GM19463 (cell line): ENCODE measurements at regions not wholly inside any gene's neighbourhood (a gene's known extent, or its start where the extent isn't known, plus 50 kb on each side); places are given as distances from the start of the nearest gene placed in this dataset.
A peak's percentile ranks its signal among the peaks of the same experiment; 100 is the strongest.
"Not testable (repeated sequence)": the region's sequence is repeated elsewhere in the genome, so short reads cannot be mapped to it uniquely, and the experiment has no call there.

Experiments used
- ATAC-seq: cut with Tn5 transposase; IDR thresholded peaks from one replicate; pipeline ENCODE4 v1.9.1; 2021; ENCODE audit warnings: mild to moderate bottlenecking, moderate library complexity; ENCODE audit not compliant: unreplicated experiment

DNA sequence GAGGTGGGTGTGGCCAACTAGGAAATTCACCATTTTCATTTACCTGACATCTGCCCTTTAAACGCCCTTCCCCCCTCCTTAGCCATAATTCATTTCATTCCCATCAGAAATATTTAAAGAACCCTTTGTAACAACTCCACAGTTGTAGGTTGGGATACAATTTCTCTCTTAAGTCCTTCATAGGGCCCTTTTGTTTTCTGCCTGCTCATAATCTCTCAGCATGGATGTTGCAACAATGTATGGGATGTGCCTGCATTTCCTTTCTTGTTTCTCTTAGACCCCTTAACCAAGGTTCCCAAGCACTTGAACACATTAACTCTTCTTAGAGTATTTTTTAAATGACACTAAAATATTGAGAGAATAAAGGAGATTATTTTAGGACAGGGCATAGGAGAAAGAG, 51.7 kb upstream of the MYO10 start:
- ATAC-seq = no peak

DNA sequence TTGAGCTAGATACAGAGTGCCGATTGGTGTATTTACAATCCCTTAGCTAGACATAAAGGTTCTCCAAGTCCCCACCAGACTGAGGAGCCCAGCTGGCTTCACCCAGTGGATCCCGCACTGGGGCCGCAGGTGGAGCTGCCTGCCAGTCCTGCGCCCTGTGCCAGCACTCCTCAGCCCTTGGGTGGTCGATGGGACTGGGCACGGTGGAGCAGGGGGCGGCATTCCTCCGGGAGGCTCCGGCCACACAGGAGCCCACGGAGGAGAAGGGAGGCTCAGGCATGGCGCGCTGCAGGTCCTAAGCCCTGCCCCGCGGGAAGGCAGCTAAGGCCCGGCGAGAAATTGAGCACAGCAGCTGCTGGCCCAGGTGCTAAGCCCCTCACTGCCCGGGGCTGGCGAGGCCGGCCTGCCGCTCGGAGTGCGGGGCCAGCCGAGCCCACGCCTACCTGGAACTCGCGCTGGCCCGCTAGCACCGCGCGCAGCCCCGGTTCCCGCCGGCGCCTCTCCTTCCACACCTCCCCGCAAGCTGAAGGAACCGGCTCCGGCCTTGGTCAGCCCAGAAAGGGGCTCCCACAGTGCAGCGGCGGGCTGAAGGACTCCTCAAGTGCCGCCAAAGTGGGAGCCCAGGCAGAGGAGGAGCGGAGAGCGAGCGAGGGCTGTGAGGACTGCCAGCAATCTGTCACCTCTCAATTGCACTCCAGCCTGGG, 54.9 kb upstream of the MYO10 start:
- not testable (repeated sequence) for ATAC-seq

DNA sequence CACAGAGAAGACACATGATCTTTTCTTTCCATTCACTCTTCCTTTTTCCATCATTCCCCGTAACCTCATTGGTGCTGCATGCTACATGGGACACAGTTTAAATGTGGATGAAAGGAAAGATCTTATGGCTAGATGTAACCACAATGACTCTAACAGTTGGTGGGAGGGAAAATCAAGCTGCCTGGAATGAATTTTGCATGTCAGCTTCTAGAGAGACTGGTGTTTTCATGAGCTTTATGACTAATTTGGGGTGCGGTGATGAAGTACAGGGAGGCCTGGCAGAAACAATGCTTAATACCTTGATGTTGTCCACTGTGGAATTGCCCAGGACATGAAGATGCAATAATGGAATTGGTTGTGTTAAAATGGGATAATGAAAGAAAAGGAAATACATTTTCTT, 55.9 kb upstream of the MYO10 start:
- ATAC-seq = peak; percentile 14

DNA sequence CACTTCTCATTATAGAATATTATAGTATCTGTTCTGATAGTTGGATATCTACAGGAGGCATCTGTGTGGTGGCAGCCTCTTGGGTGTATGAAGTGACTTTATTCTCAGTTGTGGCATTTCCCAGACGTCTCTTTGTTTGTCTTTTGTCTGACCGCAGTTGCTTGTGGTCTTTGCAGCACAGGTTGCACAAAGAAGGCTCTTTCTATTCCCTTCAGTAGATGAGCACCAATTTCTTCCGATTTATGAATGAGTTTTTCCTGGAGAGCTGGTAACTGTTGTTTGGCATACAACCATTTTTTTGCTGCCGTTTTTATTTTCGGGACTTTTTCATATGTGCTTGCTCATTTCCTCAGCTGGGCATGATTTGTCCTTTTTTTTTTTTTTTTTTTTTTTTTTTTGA, 56.4 kb upstream of the MYO10 start:
- ATAC-seq = peak; percentile 60

DNA sequence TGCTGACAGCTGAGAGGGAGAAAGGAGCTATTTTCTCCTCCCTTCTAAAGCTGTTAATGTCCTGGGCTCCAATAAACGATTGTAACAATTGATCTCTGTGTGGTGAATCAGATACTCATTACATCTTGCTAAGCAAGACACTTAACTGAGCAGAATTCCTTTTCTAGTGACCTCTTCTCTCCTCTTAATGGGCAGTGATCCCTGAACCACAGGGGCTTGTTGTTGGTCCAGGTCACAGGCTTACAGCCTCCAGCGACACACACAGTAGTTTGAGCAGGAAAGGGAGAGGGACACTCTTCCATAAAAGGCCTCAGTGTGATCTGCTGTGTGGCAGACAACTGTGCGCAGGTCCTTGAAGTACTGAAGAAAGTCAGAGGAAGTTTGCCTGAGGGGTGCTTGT, 58.5 kb upstream of the MYO10 start:
- no peak for ATAC-seq

DNA sequence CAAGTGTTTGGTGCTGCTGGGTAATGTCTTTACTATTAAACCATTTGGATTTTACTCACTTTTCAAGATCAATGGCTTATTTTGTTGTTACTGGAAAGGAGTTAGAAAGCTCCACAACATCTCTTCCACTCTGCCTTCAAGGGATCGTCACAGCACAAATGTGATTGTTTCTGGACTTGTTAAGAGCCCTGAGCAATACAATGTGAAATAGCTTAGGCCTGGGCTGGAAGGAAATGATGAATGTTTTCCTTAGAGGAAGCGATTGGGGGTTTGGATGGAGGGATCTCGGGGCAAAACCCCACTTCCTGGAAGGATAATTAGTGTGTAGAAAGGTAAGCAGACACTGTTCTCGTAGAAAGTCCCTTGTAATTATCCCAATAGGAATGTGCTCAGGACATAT, 59.3 kb upstream of the MYO10 start:
- ATAC-seq = no peak

DNA sequence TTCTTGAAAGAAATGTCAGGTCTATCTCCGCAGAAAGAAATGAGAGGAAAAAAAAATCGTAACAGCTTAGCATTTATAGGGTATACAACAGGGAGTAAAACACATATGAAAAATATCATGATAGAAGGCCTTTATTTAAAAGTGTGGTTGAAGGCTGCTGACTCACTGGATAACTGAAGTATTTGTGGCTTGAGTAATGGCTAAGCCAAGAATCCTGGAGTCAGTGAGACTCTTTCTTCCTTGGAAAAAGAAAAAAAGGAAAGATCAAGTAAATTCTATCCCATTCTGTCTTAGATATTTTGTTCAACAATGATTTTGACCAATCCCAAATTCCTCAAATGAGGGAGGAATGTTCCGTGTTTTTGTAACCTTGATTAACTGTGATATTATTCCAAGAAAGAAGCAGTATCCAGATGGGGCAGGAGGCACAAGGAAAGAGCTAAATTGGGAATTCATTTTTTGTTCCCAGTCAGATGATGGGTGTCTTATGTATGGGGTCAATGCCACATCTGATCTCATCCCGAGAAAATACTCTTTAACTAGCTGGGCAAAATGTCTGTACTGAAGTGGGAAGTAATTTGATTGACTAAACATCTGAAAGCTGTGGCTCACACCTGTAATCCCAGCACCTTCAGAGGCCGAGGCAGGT, 64.3 kb upstream of the MYO10 start:
- no peak for ATAC-seq

DNA sequence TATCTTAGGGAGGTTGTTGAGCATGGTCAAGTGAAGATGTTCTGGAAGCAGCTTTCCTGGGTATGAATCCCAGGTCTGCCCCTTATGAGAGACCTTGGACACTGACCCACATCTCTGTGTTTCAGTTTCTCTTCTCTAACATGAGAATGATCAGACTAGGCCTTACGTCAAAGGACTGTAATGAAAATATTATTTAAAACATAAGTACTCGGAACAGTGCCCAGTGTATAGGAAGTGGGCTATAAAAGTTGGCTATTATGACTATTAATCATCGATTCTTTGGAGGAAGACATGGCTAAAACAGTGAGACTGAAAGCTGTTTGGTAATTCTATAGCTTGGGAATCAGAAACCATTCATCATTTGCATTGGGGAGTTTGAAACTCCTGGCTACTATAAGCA, 65.3 kb upstream of the MYO10 start:
- no peak for ATAC-seq

DNA sequence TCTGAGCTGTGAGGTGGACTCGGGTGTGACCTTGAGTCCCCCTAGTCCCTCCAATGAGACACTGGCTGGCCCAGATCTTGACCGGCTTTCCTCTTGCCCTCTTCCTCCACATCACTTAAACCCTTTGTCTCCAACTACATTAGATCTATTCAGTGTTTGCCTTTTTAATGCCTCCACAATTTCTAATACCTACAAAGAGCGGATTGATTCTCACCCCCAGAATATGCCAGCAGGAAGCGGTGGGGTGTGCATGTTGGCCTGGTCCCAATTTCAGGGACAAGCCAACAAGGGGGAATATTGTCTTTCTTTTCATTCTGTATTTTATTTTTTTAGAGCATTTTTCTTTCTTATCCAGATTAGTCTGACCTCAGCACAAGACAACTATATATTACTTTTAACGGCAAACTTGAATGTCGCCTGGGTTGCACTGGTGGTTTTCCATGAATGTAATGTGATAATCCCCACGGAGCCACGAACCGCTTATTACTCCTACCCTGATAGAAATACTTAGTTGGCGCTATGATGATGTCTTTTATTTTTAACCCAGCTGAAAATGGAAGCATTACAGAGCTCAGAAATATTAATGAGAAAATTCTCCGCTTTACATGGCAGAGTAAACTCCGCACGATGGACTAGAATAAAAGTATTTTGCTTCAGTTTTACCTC, 68.5 kb upstream of the MYO10 start:
- no peak for ATAC-seq

DNA sequence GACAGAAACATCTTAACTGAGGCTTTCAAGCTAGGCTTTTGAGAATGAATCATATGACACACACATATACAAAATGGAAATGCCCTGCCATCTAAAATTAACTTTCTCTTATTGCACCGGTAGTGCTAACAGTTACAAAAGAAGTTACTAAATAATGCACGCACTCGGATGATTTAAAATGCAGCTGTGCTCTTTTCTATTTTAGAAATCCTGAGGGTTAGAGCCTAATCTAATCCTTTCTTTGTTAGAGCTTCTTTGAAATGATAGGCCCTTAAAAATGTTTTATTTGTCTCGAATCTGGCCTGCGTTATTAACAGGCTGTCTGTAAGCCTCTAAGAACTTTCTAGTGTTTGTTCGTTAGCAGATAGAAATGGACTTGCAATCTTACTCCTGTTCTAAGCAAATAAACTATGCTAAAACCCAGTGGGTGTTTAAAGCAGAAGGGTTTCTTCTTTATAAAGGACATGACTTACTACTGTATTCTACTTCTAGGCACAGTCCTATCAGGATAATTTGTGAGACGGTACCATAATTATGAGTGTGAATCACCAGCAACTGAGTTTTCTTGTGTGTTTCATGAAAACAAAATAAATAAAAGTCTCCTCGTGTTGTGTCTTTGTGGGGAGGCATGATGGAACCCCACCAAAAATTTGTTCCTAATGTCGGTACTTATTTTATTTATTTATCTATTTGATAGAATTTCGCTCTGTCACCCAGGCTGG, 69.2 kb upstream of the MYO10 start:
- no peak for ATAC-seq

DNA sequence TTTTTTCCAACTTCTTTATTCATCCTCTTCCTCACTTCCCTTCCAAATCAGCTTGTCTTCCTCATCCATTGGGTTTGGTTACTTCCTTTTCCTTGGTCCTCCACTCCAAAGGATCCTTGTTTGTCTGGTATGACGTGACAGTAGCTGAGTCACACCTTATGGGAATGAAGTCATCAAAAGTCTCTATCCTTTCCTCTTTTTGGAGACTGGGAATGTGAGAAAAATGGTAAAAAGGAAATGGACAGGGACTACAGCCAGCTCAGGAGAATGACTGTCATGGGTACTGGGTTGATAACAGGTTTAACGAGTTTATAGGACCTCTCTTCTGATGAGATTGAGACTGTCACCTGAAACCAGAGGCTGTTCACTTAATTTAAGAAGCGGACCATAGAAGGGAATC, 76.2 kb upstream of the MYO10 start:
- no peak for ATAC-seq

DNA sequence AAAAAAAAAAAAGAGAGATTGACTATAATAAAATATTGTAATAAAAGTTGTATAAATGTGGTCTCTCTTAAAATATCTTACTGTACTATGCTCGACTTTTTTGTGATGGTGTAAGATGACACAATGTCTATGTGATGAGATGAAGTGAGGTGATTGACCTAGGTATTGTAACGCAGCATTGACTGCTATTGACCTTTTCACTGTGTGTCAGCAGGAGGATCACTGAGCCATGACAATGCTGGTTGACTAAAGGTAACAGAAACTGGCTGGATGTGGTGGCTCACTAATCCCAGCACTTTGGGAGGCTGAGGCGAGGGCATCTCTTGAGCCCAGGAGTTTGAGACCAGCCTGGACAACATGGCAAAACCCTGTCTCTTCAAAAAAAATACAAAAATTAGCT, 78.6 kb upstream of the MYO10 start:
- ATAC-seq = no peak

DNA sequence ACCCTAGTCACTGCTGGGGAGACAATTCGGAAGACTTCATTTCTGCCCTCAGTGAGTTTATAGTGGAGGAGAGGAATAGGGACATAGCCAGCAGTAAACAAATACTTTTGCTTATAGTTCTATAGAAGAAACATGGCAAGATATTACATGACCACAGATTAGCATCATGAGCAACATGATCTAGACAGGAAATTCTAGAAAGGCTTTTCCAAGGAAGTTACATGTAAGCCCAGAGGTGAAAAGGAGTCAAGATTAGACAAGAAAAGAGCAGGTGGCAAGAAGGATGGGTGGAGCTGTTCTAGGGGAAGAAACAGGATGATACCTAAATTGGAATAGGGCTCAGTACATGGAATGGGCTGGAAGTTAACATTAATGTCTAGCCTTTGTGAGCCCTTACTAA, 82.8 kb upstream of the MYO10 start:
- ATAC-seq = no peak

DNA sequence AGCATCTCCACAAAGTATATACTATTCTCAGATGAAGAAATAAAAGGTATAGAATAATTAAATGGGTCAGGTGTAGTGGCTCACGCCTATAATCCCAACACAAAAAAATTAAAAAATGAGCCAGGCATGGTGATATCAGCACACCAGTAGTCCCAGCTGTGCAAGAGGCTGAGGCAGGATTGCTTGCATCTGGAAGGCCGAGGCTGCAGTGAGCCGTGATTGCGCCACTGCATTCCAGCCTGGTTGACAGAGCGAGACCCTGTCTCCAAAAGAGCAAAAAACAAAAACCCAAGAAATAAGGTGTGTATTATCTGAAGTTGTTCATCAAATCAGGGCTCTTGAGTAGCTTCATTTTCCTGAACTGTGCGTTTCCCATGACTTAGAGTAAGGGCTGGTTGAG, 83.2 kb upstream of the MYO10 start:
- ATAC-seq = no peak

DNA sequence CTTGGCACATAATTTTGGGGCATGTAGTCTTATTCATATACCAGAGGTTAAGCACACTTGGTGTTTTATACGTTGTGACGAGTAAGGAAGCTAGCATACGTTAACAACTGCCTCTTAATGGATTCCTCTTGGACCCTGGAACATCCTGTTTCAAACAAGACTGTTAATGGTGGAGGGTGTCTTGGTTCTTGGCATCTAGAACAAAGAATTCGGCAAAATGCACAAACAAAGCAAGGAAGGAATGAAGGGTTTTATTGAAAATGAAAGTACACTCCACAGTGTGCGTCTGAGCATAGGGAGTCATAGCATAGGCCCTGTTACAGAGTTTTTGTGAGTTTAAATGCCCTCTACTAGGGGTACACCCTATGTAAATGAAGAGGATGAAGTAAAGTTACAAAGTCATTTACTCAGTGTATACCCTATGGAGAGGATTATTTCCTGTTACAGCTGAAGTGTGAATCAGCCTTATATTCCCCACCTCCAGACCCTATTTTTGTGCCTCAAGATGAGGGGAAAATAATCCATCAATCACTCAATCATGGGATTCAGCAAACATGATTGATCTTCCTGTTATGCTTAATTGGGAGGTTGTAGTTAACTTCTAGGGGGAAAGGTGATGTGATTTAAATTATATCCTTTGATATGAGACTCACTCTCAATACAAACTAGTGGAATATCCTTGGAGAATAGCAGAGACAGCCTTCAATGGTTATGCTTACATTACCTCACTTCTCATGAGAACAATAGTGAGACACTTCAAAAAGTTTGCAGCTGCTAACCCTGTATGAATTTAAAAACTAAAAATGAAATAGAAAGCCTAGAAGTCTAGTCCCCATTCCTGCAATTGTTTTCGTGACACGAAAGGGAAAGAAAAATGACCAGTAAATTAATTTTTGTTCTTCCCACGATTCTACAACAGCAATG, 84.9 kb upstream of the MYO10 start:
- no peak for ATAC-seq

DNA sequence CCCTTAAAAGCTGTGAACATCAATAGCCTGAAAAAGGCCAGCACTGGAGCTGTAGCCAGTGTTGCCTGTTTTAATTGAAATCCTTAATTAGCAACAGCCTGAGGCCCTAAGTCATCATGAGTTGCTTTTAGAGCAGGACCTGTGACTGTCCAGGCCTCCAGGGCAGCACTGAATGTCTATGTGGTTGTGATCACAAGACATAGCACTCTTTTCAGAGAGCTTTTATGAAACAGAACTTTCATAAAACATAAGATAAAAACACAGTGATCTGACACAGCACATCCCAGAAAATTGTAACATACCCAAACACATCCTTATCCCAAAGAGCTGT, 85.5 kb upstream of the MYO10 start:
- ATAC-seq = no peak

DNA sequence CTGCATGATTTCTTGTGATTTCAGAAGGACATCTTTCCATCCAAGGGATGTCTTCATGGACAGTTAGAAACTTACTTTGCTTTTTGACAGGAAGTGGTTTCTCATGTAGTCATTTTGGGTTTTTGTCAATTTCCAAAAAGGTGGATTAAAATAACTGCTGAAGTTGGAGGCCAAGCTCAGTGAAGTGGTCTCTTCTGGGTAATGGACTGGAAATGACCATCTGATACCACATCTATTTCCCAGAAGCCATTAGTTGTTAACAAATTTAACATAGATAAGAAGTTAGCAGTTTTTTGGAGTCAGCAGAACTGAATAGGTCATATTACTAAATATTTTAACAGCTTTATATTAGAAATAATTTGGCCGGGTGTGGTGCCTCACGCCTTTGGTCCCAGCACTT, 86.2 kb upstream of the MYO10 start:
- ATAC-seq = no peak

DNA sequence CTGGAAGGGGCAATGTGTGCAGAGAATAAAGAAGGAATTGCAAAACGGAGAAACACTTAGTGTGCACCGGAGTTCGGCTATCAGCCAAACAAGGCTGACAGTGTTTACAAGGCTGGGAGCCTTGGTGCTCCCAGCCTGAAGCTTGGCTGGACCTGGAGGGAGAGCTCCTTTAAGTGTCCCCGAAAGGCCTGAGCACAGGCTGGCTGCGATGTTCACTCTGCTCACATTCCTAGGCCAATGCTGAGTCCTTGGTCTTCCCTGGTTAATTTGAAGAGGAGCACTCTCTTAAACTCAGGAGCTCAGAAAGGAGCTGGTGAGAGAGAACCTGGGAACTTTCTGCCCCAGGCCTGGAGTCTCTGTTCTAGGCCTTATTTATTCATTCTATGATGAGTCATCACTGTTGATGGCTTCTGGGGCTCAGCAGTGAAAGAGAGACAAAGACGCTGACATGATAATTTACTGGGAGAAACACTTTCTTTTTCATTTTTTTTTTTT, 88.6 kb upstream of the MYO10 start:
- no peak for ATAC-seq

DNA sequence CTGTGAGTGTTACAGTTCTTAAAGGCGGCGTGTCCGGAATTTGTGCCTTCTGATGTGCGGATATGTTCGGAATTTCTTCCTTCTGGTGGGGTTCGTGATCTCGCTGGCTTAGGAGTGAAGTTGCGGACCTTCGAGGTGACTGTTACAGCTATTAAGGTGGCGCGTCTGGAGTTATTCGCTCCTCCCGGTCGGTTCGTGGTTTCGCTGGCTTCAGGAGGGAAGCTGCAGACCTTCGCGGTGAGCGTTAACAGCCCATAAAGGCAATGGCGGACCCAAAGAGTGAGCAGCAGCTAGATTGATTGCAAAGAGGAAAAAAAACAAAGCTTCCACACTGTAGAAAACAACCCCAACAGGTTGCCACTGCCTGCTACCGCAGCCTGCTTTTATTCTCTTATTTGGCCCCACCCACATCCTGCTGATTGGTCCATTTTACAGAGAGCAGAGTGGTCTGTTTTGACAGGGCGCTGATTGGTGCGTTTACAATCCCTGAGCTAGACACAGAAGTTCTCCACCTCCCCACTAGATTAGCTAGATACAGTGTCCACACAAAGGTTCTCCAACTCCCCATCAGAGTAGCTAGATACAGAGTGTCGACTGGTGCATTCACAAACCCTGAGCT, 95.7 kb upstream of the MYO10 start:
- not testable (repeated sequence) for ATAC-seq

DNA sequence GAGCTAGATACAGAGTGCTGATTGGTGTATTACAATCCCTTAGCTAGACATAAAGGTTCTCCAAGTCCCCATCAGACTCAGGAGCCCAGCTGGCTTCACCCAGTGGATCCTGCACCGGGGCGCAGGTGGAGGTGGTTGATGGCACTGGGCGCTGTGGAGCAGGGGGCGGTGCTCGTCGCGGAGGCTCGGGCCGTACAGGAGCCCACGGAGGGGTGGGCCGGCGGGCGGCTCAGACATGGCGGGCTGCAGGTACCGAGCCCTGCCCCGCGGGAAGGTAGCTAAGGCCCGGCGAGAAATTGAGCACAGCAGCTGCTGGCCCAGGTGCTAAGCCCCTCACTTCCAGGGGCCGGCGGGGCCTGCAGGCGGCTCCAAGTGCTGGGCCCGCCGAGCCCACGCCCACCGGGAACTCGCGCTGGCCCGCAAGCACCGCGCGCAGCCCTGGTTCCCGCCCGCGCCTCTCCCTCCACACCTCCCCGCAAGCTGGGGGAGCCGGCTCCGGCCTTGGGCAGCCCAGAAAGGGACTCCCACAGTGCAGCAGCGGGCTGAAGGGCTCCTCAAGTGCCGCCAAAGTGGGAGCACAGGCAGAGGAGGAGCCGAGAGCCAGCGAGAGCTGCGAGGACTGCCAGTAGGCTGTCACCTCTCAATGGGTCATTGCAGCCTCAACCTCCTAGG, 96.4 kb upstream of the MYO10 start:
- not testable (repeated sequence) for ATAC-seq
